ENCODE measurements at regions not wholly inside any gene's neighbourhood (a gene's known extent, or its start where the extent isn't known, plus 50 kb on each side); places are given as distances from the start of the nearest gene placed in this dataset.

GRCh38 chr20:21019814-21020658, 86.1 kb downstream of the LINC00237 start:
- ChIA-PET CTCF (ENCODE audit: low intra/inter-chr PET ratio) (no interaction called here), POLR2A (interaction anchor here (0.7 kb wide), 2 partner anchors 53 to 121 kb away, joined by 3 read pairs; no protein-coding TSS in a partner anchor)
- no peaks in the 10 kb centered on the region for H3K9me1 ChIP-seq (ENCODE audit: control insufficient read depth, insufficient read depth, low read length)
- no peak overlapping the region for H2AFZ ChIP-seq (ENCODE audit: low read depth, low read length)
- no peak for FAIRE-seq
- no peak overlapping the region for H3K9ac ChIP-seq (ENCODE audit: insufficient read depth in 1 of 2, low read depth in 2 of 2, low read length in 2 of 2)
- H3K27me3 ChIP-seq (ENCODE audit: control insufficient read depth in 2 of 2, insufficient read depth in 2 of 2, low read length in 2 of 2) = peaks cover 2 to 17% of the 10 kb centered on the region in 2 experiments; a peak in 4 of 5 replicates
- in situ Hi-C loops (cut with MboI) = no loop called here
- intact Hi-C loops (cut with micrococcal nuclease) = no loop called here
- H3K4me3 ChIP-seq = no peak overlapping the region
- no peaks in the 10 kb centered on the region for H3K36me3 ChIP-seq (ENCODE audit: control insufficient read depth, insufficient read depth, low read length)
- no peak for ATAC-seq
- H3K4me2 ChIP-seq (ENCODE audit: insufficient read depth, low read length) = no peak overlapping the region
- H3K27ac ChIP-seq (ENCODE audit: extremely low read depth, low read depth, low read length) = no peak overlapping the region
- H3K9me3 ChIP-seq (replicated peaks; ENCODE audit: control insufficient read depth, insufficient read depth, low read depth, low read length) = no peaks in the 10 kb centered on the region
- peaks cover 5 to 6% of the 10 kb centered on the region in 2 experiments; a peak in 3 of 5 replicates for H3K4me1 ChIP-seq (replicated peaks in 1 of 2; ENCODE audit: control insufficient read depth in 2 of 2, insufficient read depth in 2 of 2, low read length in 2 of 2)
- BruUV-seq (replicated peaks) = no TSS peak
- no peak for DNase-seq (ENCODE audit: extremely low read depth in 1 of 4, low spot score in 3 of 4)
- 8% methylated on average over 25 of the region's 42 CpGs for WGBS (ENCODE audit: insufficient coverage, low coverage, missing lambda C conversion rate)
- H3K79me2 ChIP-seq (ENCODE audit: control insufficient read depth, insufficient read depth, low read length) = no peaks in the 10 kb centered on the region
- H4K20me1 ChIP-seq (replicated peaks; ENCODE audit: control insufficient read depth, insufficient read depth, low read length) = no peaks in the 10 kb centered on the region
- no peak for TF ChIP-seq IRF9 (tag; IDR thresholded peaks at IDR 0.05)
- no peak for TF ChIP-seq CHCHD3 (CRISPR knock-in tag; IDR thresholded peaks at IDR 0.05)
- no peak for TF ChIP-seq ARNT (IDR thresholded peaks at IDR 0.05)
- TF ChIP-seq RNF219 (CRISPR knock-in tag; IDR thresholded peaks at IDR 0.05) = no peak
- no peak for TF ChIP-seq SRSF3 (IDR thresholded peaks at IDR 0.05; ENCODE audit: insufficient read depth, low read length)
- no peak for TF ChIP-seq MGA (IDR thresholded peaks at IDR 0.05)

Measured in K562 (cell line).